HFFc6 (cell line): ENCODE measurements at regions not wholly inside any gene's neighbourhood (a gene's known extent, or its start where the extent isn't known, plus 50 kb on each side); places are given as distances from the start of the nearest gene placed in this dataset.
"Not testable (repeated sequence)": the region's sequence is repeated elsewhere in the genome, so short reads cannot be mapped to it uniquely, and the experiment has no call there.

Source experiments
- DNase-seq: peaks from one replicate; pipeline ENCODE4 v3.0.0-alpha.2; 2018
- H3K27ac Mint-ChIP-seq: 2 replicates; pipeline ENCODE4 v1.8.0; 2020; ENCODE audit warnings: mild to moderate bottlenecking, mixed read lengths
- H3K27me3 Mint-ChIP-seq: 2 replicates; pipeline ENCODE4 v1.8.0; 2021; ENCODE audit warnings: mild to moderate bottlenecking, moderate library complexity, mixed read lengths; ENCODE audit not compliant: insufficient read depth
- H3K36me3 Mint-ChIP-seq: 2 replicates; pipeline ENCODE4 v1.8.0; 2021; ENCODE audit warnings: low read depth, mixed read lengths
- H3K4me1 Mint-ChIP-seq: 2 replicates; pipeline ENCODE4 v1.8.0; 2020; ENCODE audit warnings: low read depth, mixed read lengths
- H3K4me3 Mint-ChIP-seq: 2 replicates; pipeline ENCODE4 v1.8.0; 2020; ENCODE audit warnings: mild to moderate bottlenecking, moderate library complexity, mixed read lengths
- H3K9me3 Mint-ChIP-seq: 2 replicates; pipeline ENCODE4 v1.8.0; 2020; ENCODE audit warnings: mild to moderate bottlenecking, mixed read lengths

GRCh38 chr9:40196165-40196714, 840.8 kb downstream of the SPATA31A1 start:
- H3K27me3 Mint-ChIP-seq, H3K4me3 Mint-ChIP-seq, H3K9me3 Mint-ChIP-seq, H3K4me1 Mint-ChIP-seq, H3K27ac Mint-ChIP-seq, DNase-seq, H3K36me3 Mint-ChIP-seq: not testable (repeated sequence)

DNA sequence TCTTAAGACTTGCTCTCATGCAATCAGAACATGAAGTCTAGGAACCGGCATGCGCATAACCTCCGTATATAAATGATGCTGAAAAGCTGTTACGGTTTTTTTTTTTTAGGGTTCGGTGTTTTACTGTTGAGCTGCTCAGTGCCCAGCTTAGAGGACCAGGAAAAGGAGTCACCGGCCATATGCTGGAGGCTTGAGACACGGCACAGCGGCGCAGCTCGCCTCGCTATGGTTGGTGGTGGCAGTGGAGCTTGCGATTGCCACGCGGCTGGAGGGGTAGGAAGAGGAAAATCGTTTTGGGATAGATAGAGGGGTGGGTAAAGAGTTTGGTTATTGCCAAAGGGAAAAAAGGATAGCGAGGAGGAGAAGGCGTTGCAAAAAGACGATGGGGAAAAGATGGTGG, 841.3 kb downstream of the SPATA31A1 start:
- H3K27ac Mint-ChIP-seq, H3K9me3 Mint-ChIP-seq, H3K4me1 Mint-ChIP-seq, H3K4me3 Mint-ChIP-seq, H3K27me3 Mint-ChIP-seq, H3K36me3 Mint-ChIP-seq, DNase-seq: not testable (repeated sequence)

GRCh38 chr9:40221596-40222233, 866.2 kb downstream of the SPATA31A1 start:
- H3K27me3 Mint-ChIP-seq, DNase-seq, H3K27ac Mint-ChIP-seq, H3K4me1 Mint-ChIP-seq, H3K4me3 Mint-ChIP-seq, H3K9me3 Mint-ChIP-seq, H3K36me3 Mint-ChIP-seq: not testable (repeated sequence)

- H3K27me3 Mint-ChIP-seq, H3K4me3 Mint-ChIP-seq, DNase-seq, H3K27ac Mint-ChIP-seq, H3K4me1 Mint-ChIP-seq, H3K36me3 Mint-ChIP-seq, H3K9me3 Mint-ChIP-seq: not testable (repeated sequence)
These were observed 867.2 kb downstream of the SPATA31A1 start for GRCh38 chr9:40222617-40223200.

DNA sequence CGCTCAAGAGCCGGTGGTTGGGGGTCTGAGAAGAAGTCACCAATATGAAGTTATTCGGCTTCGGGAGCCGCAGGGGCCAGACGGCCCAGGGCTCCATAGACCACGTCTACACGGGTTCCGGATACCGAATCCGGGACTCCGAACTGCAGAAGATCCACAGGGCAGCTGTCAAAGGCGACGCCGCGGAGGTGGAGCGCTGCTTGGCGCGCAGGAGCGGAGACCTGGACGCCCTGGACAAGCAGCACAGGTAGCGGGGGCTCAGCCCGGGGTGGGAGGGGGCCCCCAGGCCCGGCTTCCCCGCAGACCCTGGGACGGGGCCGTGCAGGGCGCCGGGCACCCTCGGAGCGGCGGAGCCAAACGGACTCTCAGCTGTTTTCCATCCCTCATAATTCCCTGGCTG, 867.9 kb downstream of the SPATA31A1 start:
- H3K27me3 Mint-ChIP-seq, H3K9me3 Mint-ChIP-seq, H3K27ac Mint-ChIP-seq, H3K4me3 Mint-ChIP-seq, H3K36me3 Mint-ChIP-seq, H3K4me1 Mint-ChIP-seq, DNase-seq: not testable (repeated sequence)
